ENCODE measurements at regions not wholly inside any gene's neighbourhood (a gene's known extent, or its start where the extent isn't known, plus 50 kb on each side); places are given as distances from the start of the nearest gene placed in this dataset.

DNA sequence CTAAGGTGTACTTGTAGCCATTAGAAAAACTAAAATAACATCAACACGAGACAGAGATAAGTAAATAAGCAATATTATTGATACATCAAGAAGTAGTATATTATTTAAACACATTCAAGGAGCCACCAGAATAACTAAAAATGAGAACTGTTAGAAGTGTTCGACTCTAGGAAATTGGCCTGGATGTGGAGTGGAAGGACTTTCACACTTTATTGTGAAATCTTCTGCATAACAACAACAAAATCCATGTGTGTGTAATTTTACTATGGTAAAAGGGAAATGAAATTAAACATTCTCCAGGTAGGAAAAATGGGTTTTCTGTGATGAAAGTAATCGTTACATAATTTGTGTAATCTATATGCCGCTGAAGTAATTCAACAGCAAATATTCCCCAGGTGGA is 96.3 kb upstream of the RNF152 start:
- Histone ChIP-seq H3K9me3 (no peaks in the 10 kb centered on the region), H3K4me2 (no peak overlapping the region), H3K4me3 (no peak overlapping the region), H3K27ac (no peak overlapping the region), H3K4me1 (no peaks in the 10 kb centered on the region)
- POLR2A ChIA-PET, result no interaction called here
- ATAC-seq (no peak), DNase-seq (ENCODE audit: low read depth in 1 of 2, low spot score in 1 of 2) (no peak), FAIRE-seq (no peak)
- TF ChIP-seq POLR2AphosphoS2 (conservative IDR thresholded peaks at IDR 0.05; ENCODE audit: low read length) (no peak), CEBPB (IDR thresholded peaks at IDR 0.05) (no peak), HDAC2 (IDR thresholded peaks at IDR 0.05) (no peak), ESRRA (IDR thresholded peaks at IDR 0.05; ENCODE audit: borderline replicate concordance, low read length) (no peak), HEYL (CRISPR knock-in tag; IDR thresholded peaks at IDR 0.05) (no peak), FOXS1 (CRISPR knock-in tag; IDR thresholded peaks at IDR 0.05) (no peak), ZSCAN20 (CRISPR knock-in tag; IDR thresholded peaks at IDR 0.05) (no peak)
- TF ChIP-seq, protein P1, sequence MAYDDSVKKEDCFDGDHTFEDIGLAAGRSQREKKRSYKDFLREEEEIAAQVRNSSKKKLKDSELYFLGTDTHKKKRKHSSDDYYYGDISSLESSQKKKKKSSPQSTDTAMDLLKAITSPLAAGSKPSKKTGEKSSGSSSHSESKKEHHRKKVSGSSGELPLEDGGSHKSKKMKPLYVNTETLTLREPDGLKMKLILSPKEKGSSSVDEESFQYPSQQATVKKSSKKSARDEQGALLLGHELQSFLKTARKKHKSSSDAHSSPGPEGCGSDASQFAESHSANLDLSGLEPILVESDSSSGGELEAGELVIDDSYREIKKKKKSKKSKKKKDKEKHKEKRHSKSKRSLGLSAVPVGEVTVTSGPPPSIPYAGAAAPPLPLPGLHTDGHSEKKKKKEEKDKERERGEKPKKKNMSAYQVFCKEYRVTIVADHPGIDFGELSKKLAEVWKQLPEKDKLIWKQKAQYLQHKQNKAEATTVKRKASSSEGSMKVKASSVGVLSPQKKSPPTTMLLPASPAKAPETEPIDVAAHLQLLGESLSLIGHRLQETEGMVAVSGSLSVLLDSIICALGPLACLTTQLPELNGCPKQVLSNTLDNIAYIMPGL (CRISPR knock-in tag; IDR thresholded peaks at IDR 0.05; ENCODE audit: borderline replicate concordance), result no peak
- WGBS (ENCODE audit: missing lambda C conversion rate), result 42% methylated on average over 4 of the region's 4 CpGs
- CTCF ChIA-PET, result no interaction called here

GRCh38 chr18:61988100-61988499 is 95.3 kb upstream of the RNF152 start:
- Histone ChIP-seq H3K4me3 (no peak overlapping the region), H3K9me3 (no peaks in the 10 kb centered on the region), H3K4me2 (no peak overlapping the region), H3K27ac (no peak overlapping the region), H3K4me1 (no peaks in the 10 kb centered on the region)
- DNase-seq (ENCODE audit: low read depth in 1 of 2, low spot score in 1 of 2), result no peak
- ATAC-seq, result no peak
- no peak for TF ChIP-seq EP300 (IDR thresholded peaks at IDR 0.05)
- TF ChIP-seq CHD2 (IDR thresholded peaks at IDR 0.05; ENCODE audit: low read length, partially characterized antibody), result no peak
- no peak for TF ChIP-seq POLR2A (IDR thresholded peaks at IDR 0.05; ENCODE audit: low read length)
- no peak for TF ChIP-seq PBX3 (IDR thresholded peaks at IDR 0.05)
- TF ChIP-seq, protein P2, sequence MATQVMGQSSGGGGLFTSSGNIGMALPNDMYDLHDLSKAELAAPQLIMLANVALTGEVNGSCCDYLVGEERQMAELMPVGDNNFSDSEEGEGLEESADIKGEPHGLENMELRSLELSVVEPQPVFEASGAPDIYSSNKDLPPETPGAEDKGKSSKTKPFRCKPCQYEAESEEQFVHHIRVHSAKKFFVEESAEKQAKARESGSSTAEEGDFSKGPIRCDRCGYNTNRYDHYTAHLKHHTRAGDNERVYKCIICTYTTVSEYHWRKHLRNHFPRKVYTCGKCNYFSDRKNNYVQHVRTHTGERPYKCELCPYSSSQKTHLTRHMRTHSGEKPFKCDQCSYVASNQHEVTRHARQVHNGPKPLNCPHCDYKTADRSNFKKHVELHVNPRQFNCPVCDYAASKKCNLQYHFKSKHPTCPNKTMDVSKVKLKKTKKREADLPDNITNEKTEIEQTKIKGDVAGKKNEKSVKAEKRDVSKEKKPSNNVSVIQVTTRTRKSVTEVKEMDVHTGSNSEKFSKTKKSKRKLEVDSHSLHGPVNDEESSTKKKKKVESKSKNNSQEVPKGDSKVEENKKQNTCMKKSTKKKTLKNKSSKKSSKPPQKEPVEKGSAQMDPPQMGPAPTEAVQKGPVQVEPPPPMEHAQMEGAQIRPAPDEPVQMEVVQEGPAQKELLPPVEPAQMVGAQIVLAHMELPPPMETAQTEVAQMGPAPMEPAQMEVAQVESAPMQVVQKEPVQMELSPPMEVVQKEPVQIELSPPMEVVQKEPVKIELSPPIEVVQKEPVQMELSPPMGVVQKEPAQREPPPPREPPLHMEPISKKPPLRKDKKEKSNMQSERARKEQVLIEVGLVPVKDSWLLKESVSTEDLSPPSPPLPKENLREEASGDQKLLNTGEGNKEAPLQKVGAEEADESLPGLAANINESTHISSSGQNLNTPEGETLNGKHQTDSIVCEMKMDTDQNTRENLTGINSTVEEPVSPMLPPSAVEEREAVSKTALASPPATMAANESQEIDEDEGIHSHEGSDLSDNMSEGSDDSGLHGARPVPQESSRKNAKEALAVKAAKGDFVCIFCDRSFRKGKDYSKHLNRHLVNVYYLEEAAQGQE (IDR thresholded peaks at IDR 0.05), result no peak
- TF ChIP-seq EHF (CRISPR knock-in tag; IDR thresholded peaks at IDR 0.05), result no peak
- WGBS (ENCODE audit: missing lambda C conversion rate), result 46% methylated on average over 2 of the region's 2 CpGs
- FAIRE-seq, result no peak
- ChIA-PET CTCF (no interaction called here), POLR2A (no interaction called here)

DNA sequence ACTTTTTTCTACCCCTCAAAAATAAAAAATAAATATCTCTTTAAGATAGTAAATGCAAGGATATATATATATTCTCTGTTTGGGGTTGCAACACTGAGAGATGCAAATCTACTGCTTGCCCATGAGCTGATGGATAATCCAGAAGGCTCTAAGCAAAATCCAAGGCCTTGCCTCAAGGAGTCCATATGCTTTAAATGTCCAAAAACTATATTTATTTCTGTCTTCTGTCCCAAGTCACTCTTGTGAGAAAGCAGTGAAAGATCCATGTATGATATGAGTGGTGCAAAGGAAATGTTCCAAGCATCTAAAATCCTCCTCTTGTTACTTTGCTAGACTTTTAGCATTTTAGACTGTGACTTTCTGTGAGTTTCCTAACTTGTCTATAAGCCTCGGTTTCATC is 92.9 kb upstream of the RNF152 start:
- no peak overlapping the region for H3K27ac ChIP-seq
- ChIA-PET POLR2A (no interaction called here), CTCF (no interaction called here)
- FAIRE-seq (no peak), ATAC-seq (no peak), DNase-seq (ENCODE audit: low read depth in 1 of 2, low spot score in 1 of 2) (no peak)
- no peak overlapping the region for H3K4me2 ChIP-seq
- no peaks in the 10 kb centered on the region for H3K9me3 ChIP-seq
- H3K4me3 ChIP-seq, result no peak overlapping the region
- no peaks in the 10 kb centered on the region for H3K4me1 ChIP-seq
- WGBS (ENCODE audit: missing lambda C conversion rate), result 4% methylated on average over 1 of the region's 1 CpG
- TF ChIP-seq HOXB13 (CRISPR knock-in tag; IDR thresholded peaks at IDR 0.05; ENCODE audit: low read depth), result no peak
- TF ChIP-seq MAFK (IDR thresholded peaks at IDR 0.05; ENCODE audit: partially characterized antibody), result no peak
- no peak for TF ChIP-seq PHF8 (IDR thresholded peaks at IDR 0.05; ENCODE audit: borderline replicate concordance, low read depth)
- no peak for TF ChIP-seq EHF (CRISPR knock-in tag; IDR thresholded peaks at IDR 0.05)
- TF ChIP-seq GATA3 (IDR thresholded peaks at IDR 0.05; ENCODE audit: borderline replicate concordance), result no peak
- no peak for TF ChIP-seq KDM1A (IDR thresholded peaks at IDR 0.05; ENCODE audit: low read depth)
- no peak for TF ChIP-seq CBX8 (IDR thresholded peaks at IDR 0.05)
- no peak for TF ChIP-seq MAZ (IDR thresholded peaks at IDR 0.05; ENCODE audit: borderline replicate concordance, low read depth, low read length)
- no peak for TF ChIP-seq TFCP2L1 (CRISPR knock-in tag; IDR thresholded peaks at IDR 0.05)
- no peak for TF ChIP-seq HES2 (IDR thresholded peaks at IDR 0.05)
- TF ChIP-seq JUNB (IDR thresholded peaks at IDR 0.05), result no peak
- TF ChIP-seq BCL3 (IDR thresholded peaks at IDR 0.05), result no peak
- TF ChIP-seq USF2 (IDR thresholded peaks at IDR 0.05), result no peak
- no peak for TF ChIP-seq FOSB (CRISPR knock-in tag; IDR thresholded peaks at IDR 0.05)
